Subcutaneous abdominal adipose tissue (tissue), 5 donors: ENCODE measurements at regions not wholly inside any gene's neighbourhood (a gene's known extent, or its start where the extent isn't known, plus 50 kb on each side); places are given as distances from the start of the nearest gene placed in this dataset.

Experiments
- H3K27ac ChIP-seq: one replicate; pipeline ENCODE4 v1.7.0; 2013; ENCODE audit warnings: low read depth, mild to moderate bottlenecking, inconsistent platforms, low read length, moderate library complexity
- H3K27me3 ChIP-seq, 5 donors: one replicate each; pipeline ENCODE4 v1.7.0; 2013; ENCODE audit warnings: low read length in 5 of 5, inconsistent platforms in 1 of 5; ENCODE audit not compliant: control insufficient read depth in 5 of 5, insufficient read depth in 4 of 5
- H3K36me3 ChIP-seq, 5 donors: one replicate each; pipeline ENCODE4 v1.7.0; 2013; ENCODE audit warnings: low read length in 5 of 5; ENCODE audit not compliant: control insufficient read depth in 5 of 5, insufficient read depth in 5 of 5
- H3K4me1 ChIP-seq, 5 donors: one replicate each; pipeline ENCODE4 v1.7.0; 2013; ENCODE audit warnings: low read length in 5 of 5, mild to moderate bottlenecking in 3 of 5, moderate library complexity in 1 of 5; ENCODE audit not compliant: control insufficient read depth in 5 of 5, insufficient read depth in 5 of 5
- H3K4me3 ChIP-seq, 5 donors: one replicate each; pipeline ENCODE4 v1.7.0; 2013; ENCODE audit warnings: low read length in 5 of 5, low read depth in 1 of 5
- H3K9ac ChIP-seq, 5 donors: one replicate each; pipeline ENCODE4 v1.7.0; 2013; ENCODE audit warnings: low read length in 5 of 5, mild to moderate bottlenecking in 4 of 5, moderate library complexity in 3 of 5
- H3K9me3 ChIP-seq, 5 donors: one replicate each; pipeline ENCODE4 v1.7.0; 2013; ENCODE audit warnings: low read length in 5 of 5; ENCODE audit not compliant: control insufficient read depth in 5 of 5
- donor health status: healthy.
- donor health status: healthy.
- donor health status: healthy.
- donor health status: healthy.
- donor health status: healthy.

- Histone ChIP-seq H3K9ac (no peak overlapping the region), H3K36me3 (no peaks in the 10 kb centered on the region), H3K27me3 (peaks cover 11 to 29% (median 21%) of the 10 kb centered on the region in 5 donors), H3K9me3 (peaks cover 0 to 10% (median 9%) of the 10 kb centered on the region in 5 donors), H3K4me1 (peaks cover 0 to 4% (median 0%) of the 10 kb centered on the region in 5 donors), H3K4me3 (no peak overlapping the region), H3K27ac (no peak overlapping the region)
These were observed 268.6 kb upstream of the FOXF1 start for GRCh38 chr16:86241681-86242080.

- Histone ChIP-seq H3K4me1 (peaks cover 0 to 4% (median 0%) of the 10 kb centered on the region in 5 donors), H3K27ac (no peak overlapping the region), H3K9ac (no peak overlapping the region), H3K9me3 (peaks cover 0 to 10% (median 9%) of the 10 kb centered on the region in 5 donors), H3K27me3 (peaks cover 11 to 29% (median 21%) of the 10 kb centered on the region in 5 donors), H3K4me3 (no peak overlapping the region), H3K36me3 (no peaks in the 10 kb centered on the region)
These were observed 267.8 kb upstream of the FOXF1 start for GRCh38 chr16:86242244-86243122.

- peaks cover 0 to 10% (median 9%) of the 10 kb centered on the region in 5 donors for H3K9me3 ChIP-seq
- no peak overlapping the region for H3K27ac ChIP-seq
- H3K27me3 ChIP-seq: peaks cover 11 to 29% (median 21%) of the 10 kb centered on the region in 5 donors
- no peak overlapping the region for H3K4me3 ChIP-seq
- no peak overlapping the region for H3K9ac ChIP-seq
- H3K36me3 ChIP-seq: no peaks in the 10 kb centered on the region
- peaks cover 0 to 4% (median 0%) of the 10 kb centered on the region in 5 donors for H3K4me1 ChIP-seq
These were observed 267.2 kb upstream of the FOXF1 start for GRCh38 chr16:86243123-86243473.

GRCh38 chr16:86243571-86244154 is 266.7 kb upstream of the FOXF1 start:
- Histone ChIP-seq H3K9ac (no peak overlapping the region), H3K27ac (no peak overlapping the region), H3K27me3 (peaks cover 11 to 29% (median 21%) of the 10 kb centered on the region in 5 donors), H3K9me3 (peaks cover 0 to 10% (median 9%) of the 10 kb centered on the region in 5 donors), H3K4me3 (no peak overlapping the region), H3K4me1 (peaks cover 0 to 4% (median 0%) of the 10 kb centered on the region in 5 donors), H3K36me3 (no peaks in the 10 kb centered on the region)

GRCh38 chr16:86244158-86244557 is 266.2 kb upstream of the FOXF1 start:
- Histone ChIP-seq H3K27me3 (peaks cover 11 to 29% (median 21%) of the 10 kb centered on the region in 5 donors), H3K9me3 (peaks cover 0 to 10% (median 9%) of the 10 kb centered on the region in 5 donors), H3K4me3 (no peak overlapping the region), H3K4me1 (peaks cover 0 to 4% (median 0%) of the 10 kb centered on the region in 5 donors), H3K36me3 (no peaks in the 10 kb centered on the region), H3K9ac (no peak overlapping the region), H3K27ac (no peak overlapping the region)

- H3K4me3 ChIP-seq: no peak overlapping the region
- no peak overlapping the region for H3K27ac ChIP-seq
- H3K4me1 ChIP-seq: peaks cover 0 to 4% (median 0%) of the 10 kb centered on the region in 5 donors
- peaks cover 0 to 10% (median 9%) of the 10 kb centered on the region in 5 donors for H3K9me3 ChIP-seq
- no peak overlapping the region for H3K9ac ChIP-seq
- H3K36me3 ChIP-seq: no peaks in the 10 kb centered on the region
- H3K27me3 ChIP-seq: peaks cover 11 to 29% (median 21%) of the 10 kb centered on the region in 5 donors
These were observed 265.4 kb upstream of the FOXF1 start for GRCh38 chr16:86244936-86245335.

- H3K4me3 ChIP-seq: no peak overlapping the region
- peaks cover 0 to 4% (median 0%) of the 10 kb centered on the region in 5 donors for H3K4me1 ChIP-seq
- no peak overlapping the region for H3K9ac ChIP-seq
- H3K36me3 ChIP-seq: no peaks in the 10 kb centered on the region
- H3K27ac ChIP-seq: no peak overlapping the region
- peaks cover 11 to 31% (median 21%) of the 10 kb centered on the region in 5 donors for H3K27me3 ChIP-seq
- peaks cover 0 to 13% (median 9%) of the 10 kb centered on the region in 5 donors for H3K9me3 ChIP-seq
These were observed 265.0 kb upstream of the FOXF1 start for GRCh38 chr16:86245351-86245750.

- no peaks in the 10 kb centered on the region for H3K36me3 ChIP-seq
- H3K27ac ChIP-seq: no peak overlapping the region
- no peak overlapping the region for H3K9ac ChIP-seq
- H3K4me1 ChIP-seq: peaks cover 0 to 4% (median 0%) of the 10 kb centered on the region in 5 donors
- no peak overlapping the region for H3K4me3 ChIP-seq
- H3K27me3 ChIP-seq: peaks cover 11 to 32% (median 21%) of the 10 kb centered on the region in 5 donors
- H3K9me3 ChIP-seq: peaks cover 0 to 13% (median 9%) of the 10 kb centered on the region in 5 donors
These were observed 264.4 kb upstream of the FOXF1 start for GRCh38 chr16:86245895-86246294.

- Histone ChIP-seq H3K27me3 (peaks cover 7 to 21% (median 9%) of the 10 kb centered on the region in 5 donors), H3K9ac (no peak overlapping the region)
These were observed 261.9 kb upstream of the FOXF1 start for GRCh38 chr16:86248310-86248905.

More at GRCh38 chr16:86248310-86248905, 261.9 kb upstream of the FOXF1 start:
- Histone ChIP-seq H3K27ac (no peak overlapping the region), H3K36me3 (no peaks in the 10 kb centered on the region), H3K9me3 (peaks cover 0 to 13% (median 9%) of the 10 kb centered on the region in 5 donors), H3K4me3 (no peak overlapping the region), H3K4me1 (no peaks in the 10 kb centered on the region)
